Stimulated activated CD8-positive, alpha-beta memory T cell treated with anti-CD3 and anti-CD28 coated beads, Interleukin-2, amount 100 ng/mL, for 48 hours (primary cell): ENCODE measurements at regions not wholly inside any gene's neighbourhood (a gene's known extent, or its start where the extent isn't known, plus 50 kb on each side); places are given as distances from the start of the nearest gene placed in this dataset.

Source experiments
- DNase-seq, 2 donors: peaks; one replicate each; pipeline ENCODE4 v3.0.0-alpha.2; 2020; ENCODE audit warnings: low read depth in 2 of 2

DNA sequence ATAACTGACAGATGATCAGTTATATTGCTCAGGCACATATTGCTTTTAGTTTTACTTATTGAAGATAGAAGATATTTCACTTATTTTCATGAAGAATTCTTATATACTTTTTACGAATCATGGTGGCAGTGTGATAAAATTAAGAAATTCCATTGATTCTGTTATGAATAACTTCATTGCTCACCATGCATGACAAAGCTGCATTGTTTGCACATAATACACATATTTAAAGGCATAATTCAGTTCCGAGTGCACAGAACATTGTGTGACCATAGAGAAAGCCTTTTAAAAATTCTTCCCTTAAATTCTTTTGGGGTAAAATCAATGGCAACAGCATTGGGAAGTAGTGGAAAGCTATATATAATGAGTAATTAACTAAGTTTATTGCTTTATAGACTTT, 82.5 kb upstream of the NAALADL2 start:
- DNase-seq, result no peak

DNA sequence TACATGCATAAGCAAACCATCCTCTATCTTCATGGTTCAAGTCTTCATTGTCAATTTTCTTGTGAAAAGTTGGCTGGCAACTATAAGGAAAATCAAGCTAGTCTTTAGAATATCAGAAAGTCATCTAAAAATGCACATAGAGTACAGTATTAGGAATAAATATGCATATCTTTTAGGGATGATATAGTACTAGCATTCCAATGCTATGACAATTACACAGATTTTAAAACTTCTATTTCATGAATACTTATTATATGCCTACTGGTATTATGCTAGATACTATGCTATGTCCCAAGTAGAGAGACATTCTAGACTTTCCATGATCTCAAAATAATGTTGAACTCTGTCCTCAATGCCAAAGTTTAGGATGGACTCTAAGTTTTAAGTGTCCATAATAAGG, 81.3 kb upstream of the NAALADL2 start:
- no peak for DNase-seq

DNA sequence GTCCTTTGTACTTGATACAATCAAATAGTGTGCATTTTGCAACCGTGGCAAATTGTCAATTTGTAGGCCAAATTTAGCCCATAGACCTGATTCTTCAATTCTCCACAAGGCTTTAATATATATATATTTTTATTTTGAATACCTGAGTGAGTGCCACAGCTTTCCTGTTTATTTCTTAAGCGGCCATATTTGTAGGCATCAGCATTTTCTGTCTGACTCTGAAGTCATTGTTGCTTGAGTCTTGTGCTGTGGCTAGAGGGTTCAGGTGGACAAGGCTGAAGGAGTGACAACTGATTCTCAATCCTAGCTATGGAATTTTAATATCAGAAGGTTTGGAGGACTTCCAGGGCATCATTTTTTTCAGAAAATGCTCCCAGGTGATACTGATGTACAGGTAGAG, 75.6 kb upstream of the NAALADL2 start:
- no peak for DNase-seq

DNA sequence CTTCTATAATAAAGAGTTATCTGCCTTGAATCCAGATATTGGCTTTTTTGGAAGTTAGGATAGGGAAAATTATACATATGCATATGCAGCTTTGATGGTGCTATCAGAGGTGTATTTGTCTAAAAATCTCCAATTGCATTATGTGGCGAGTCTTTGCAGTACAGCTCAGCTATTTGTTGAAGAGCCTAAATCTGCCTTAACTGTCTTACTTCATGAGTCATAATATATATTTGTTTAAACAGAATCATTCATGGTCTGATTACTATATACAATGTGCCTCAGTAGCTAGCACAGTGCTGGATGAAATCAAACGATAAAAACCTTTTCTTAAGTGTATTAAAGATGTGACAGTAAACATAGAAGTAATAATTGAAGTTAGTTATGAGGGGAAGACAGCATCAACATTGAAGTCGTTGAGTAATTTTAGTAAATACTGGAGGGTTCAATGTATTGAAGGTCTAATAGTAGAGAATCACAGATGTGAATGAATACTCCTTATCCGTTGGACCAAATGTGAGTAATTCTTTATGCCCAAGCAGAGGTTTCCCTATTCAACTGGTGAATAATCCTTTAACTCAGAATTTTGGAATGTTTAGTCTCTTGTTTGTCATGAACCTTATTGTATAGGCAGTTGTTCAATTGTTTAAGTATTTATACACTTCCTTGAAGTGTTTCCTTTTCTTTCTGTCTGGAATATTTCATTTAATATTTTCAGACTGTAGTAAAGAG, 74.8 kb upstream of the NAALADL2 start:
- no peak for DNase-seq

DNA sequence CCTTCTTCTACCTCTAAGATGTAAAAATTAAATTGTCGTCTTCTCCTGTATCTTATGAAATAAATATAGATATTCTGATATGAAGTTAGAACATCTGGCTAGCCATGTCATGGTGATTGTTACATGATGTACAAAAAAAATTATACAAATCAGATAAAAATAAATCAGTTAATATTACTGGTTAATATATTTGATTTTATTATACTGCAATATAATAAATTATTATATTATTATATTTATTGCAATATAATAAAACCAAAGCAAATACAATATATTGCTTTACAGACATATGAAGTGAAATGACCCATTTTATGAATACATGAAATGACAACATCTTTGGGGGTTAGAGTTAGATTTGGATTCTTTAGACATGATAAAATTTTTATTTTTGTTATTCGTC, 72.3 kb upstream of the NAALADL2 start:
- DNase-seq, result no peak

DNA sequence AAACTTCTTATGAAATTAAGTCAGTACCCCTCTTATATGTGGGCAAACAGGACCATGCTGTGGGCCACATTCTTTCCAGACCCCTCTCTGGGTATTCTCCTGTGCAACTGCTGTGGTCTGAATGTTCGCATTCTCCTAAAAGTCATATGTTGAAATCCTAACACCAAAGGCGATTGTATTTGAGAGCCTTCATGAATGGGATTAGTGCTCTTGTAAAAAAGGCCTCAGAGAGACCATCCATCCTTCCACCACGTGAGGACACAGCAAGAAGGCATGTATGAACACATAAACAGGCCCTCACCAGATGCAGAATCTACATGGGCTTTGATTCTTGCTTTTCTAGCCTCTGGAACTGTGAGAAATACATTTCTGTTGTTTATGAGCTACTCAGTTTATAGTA, 68.0 kb upstream of the NAALADL2 start:
- no peak for DNase-seq

DNA sequence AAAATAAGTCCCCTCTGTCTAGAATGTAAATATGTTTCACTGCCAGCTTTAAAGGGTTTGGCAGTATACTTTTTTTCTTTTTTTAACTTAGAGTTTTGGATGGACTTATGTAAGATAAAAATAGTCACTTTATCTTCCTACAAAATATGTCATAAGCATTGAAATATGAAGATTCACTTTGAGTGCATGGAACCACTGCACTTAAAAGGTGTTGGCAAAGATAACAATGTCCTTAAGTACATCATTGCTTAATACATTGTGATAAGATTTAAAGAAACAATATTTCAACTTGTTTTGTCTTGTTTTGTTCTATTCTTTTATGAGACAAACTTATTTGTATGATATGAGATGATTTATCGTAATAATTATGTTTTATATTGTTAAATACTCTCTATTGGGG, 66.3 kb upstream of the NAALADL2 start:
- no peak for DNase-seq
